Endothelial cell (in vitro differentiated cells): ENCODE measurements at regions not wholly inside any gene's neighbourhood (a gene's known extent, or its start where the extent isn't known, plus 50 kb on each side); places are given as distances from the start of the nearest gene placed in this dataset.

ENCODE experiments used
- DNase-seq: peaks from one replicate; pipeline ENCODE4 v3.0.0; 2021; ENCODE audit warnings: low spot score
- H3K27ac Mint-ChIP-seq: one replicate; pipeline ENCODE4 v1.8.0; 2021; ENCODE audit warnings: mixed read lengths, inconsistent platforms; ENCODE audit not compliant: unreplicated experiment
- H3K27me3 Mint-ChIP-seq: one replicate; pipeline ENCODE4 v1.8.0; 2021; ENCODE audit warnings: mild to moderate bottlenecking, moderate library complexity, mixed read lengths, inconsistent platforms; ENCODE audit not compliant: unreplicated experiment
- H3K36me3 Mint-ChIP-seq: one replicate; pipeline ENCODE4 v1.8.0; 2021; ENCODE audit warnings: mild to moderate bottlenecking, low read depth, mixed read lengths, inconsistent platforms; ENCODE audit not compliant: unreplicated experiment
- H3K4me1 Mint-ChIP-seq: one replicate; pipeline ENCODE4 v1.8.0; 2021; ENCODE audit warnings: mild to moderate bottlenecking, mixed read lengths, inconsistent platforms; ENCODE audit not compliant: unreplicated experiment
- H3K4me3 Mint-ChIP-seq: one replicate; pipeline ENCODE4 v1.8.0; 2021; ENCODE audit warnings: mild to moderate bottlenecking, mixed read lengths, inconsistent platforms; ENCODE audit not compliant: unreplicated experiment
- H3K9me3 Mint-ChIP-seq: one replicate; pipeline ENCODE4 v1.8.0; 2021; ENCODE audit warnings: mixed read lengths, inconsistent platforms; ENCODE audit not compliant: unreplicated experiment
- CTCF ChIP-seq: fragments of 200-600 bp; sonication (generic); IDR thresholded peaks from one replicate; pipeline ENCODE4 v1.5.0; 2021; ENCODE audit warnings: antibody characterized with exemption; ENCODE audit not compliant: unreplicated experiment

- Mint-ChIP-seq H3K4me1 (no peaks in the 10 kb centered on the region), H3K4me3 (no peak overlapping the region), H3K27me3 (peaks cover 6% of the 10 kb centered on the region), H3K27ac (no peak overlapping the region), H3K36me3 (no peaks in the 10 kb centered on the region), H3K9me3 (no peaks in the 10 kb centered on the region)
- DNase-seq, result peak; percentile 36
- peak; percentile 47 for TF ChIP-seq CTCF
Observed at GRCh38 chr1:232880354-232880753, 70.1 kb upstream of the NTPCR start.

- no peak for DNase-seq
- TF ChIP-seq CTCF, result no peak
- H3K27ac Mint-ChIP-seq, result no peak overlapping the region
- peaks cover 4% of the 10 kb centered on the region for H3K4me1 Mint-ChIP-seq
- no peaks in the 10 kb centered on the region for H3K36me3 Mint-ChIP-seq
- no peaks in the 10 kb centered on the region for H3K9me3 Mint-ChIP-seq
- no peak overlapping the region for H3K4me3 Mint-ChIP-seq
- H3K27me3 Mint-ChIP-seq, result peaks cover 2% of the 10 kb centered on the region
Observed at GRCh38 chr1:232883992-232884661, 66.3 kb upstream of the NTPCR start.

- Mint-ChIP-seq H3K4me1 (peaks cover 4% of the 10 kb centered on the region), H3K27me3 (no peaks in the 10 kb centered on the region)
Observed at GRCh38 chr1:232886271-232886670, 64.1 kb upstream of the NTPCR start.

GRCh38 chr1:232890340-232890943 lies 60.0 kb upstream of the NTPCR start:
- Mint-ChIP-seq H3K4me3 (no peak overlapping the region), H3K36me3 (no peaks in the 10 kb centered on the region), H3K27me3 (no peaks in the 10 kb centered on the region), H3K27ac (no peak overlapping the region), H3K4me1 (peaks cover 4% of the 10 kb centered on the region), H3K9me3 (no peaks in the 10 kb centered on the region)
- no peak for TF ChIP-seq CTCF
- DNase-seq, result no peak

More at GRCh38 chr1:232886271-232886670, 64.1 kb upstream of the NTPCR start:
- H3K9me3 Mint-ChIP-seq, result no peaks in the 10 kb centered on the region
- no peak overlapping the region for H3K4me3 Mint-ChIP-seq
- no peak for DNase-seq
- H3K36me3 Mint-ChIP-seq, result no peaks in the 10 kb centered on the region
- no peak overlapping the region for H3K27ac Mint-ChIP-seq
- no peak for TF ChIP-seq CTCF

- no peak overlapping the region for H3K27ac Mint-ChIP-seq
- no peaks in the 10 kb centered on the region for H3K27me3 Mint-ChIP-seq
- DNase-seq, result no peak
- H3K9me3 Mint-ChIP-seq, result no peaks in the 10 kb centered on the region
- H3K4me3 Mint-ChIP-seq, result no peak overlapping the region
- peaks cover 4% of the 10 kb centered on the region for H3K4me1 Mint-ChIP-seq
- no peak for TF ChIP-seq CTCF
- H3K36me3 Mint-ChIP-seq, result no peaks in the 10 kb centered on the region
Observed at GRCh38 chr1:232891071-232891470, 59.3 kb upstream of the NTPCR start.
